ENCODE measurements at regions not wholly inside any gene's neighbourhood (a gene's known extent, or its start where the extent isn't known, plus 50 kb on each side); places are given as distances from the start of the nearest gene placed in this dataset.

GRCh38 chr11:109155291-109155690 is 266.7 kb upstream of the C11orf87 start:
- H3K27me3 Mint-ChIP-seq (ENCODE audit: low read depth), result no peaks in the 10 kb centered on the region
- H3K9me3 Mint-ChIP-seq, result peaks cover 2% of the 10 kb centered on the region
- H3K27ac Mint-ChIP-seq, result no peak overlapping the region
- no peak for DNase-seq
- CTCF ChIA-PET, result no interaction called here
- H3K36me3 Mint-ChIP-seq (ENCODE audit: low read depth), result no peaks in the 10 kb centered on the region
- H3K4me1 Mint-ChIP-seq (ENCODE audit: low read depth), result no peaks in the 10 kb centered on the region
- intact Hi-C loops (cut with micrococcal nuclease), result no loop called here
- H3K4me3 Mint-ChIP-seq, result no peak overlapping the region

- Mint-ChIP-seq H3K4me3 (no peak overlapping the region), H3K27me3 (ENCODE audit: low read depth) (no peaks in the 10 kb centered on the region), H3K36me3 (ENCODE audit: low read depth) (no peaks in the 10 kb centered on the region), H3K4me1 (ENCODE audit: low read depth) (no peaks in the 10 kb centered on the region), H3K27ac (no peak overlapping the region), H3K9me3 (peaks cover 2% of the 10 kb centered on the region)
- DNase-seq, result no peak
- intact Hi-C loops (cut with micrococcal nuclease), result no loop called here
- CTCF ChIA-PET, result no interaction called here
These were observed 257.0 kb upstream of the C11orf87 start for GRCh38 chr11:109165035-109165434.

- Mint-ChIP-seq H3K27me3 (ENCODE audit: low read depth) (no peaks in the 10 kb centered on the region), H3K4me3 (no peak overlapping the region), H3K4me1 (ENCODE audit: low read depth) (no peaks in the 10 kb centered on the region), H3K36me3 (ENCODE audit: low read depth) (no peaks in the 10 kb centered on the region), H3K27ac (no peak overlapping the region), H3K9me3 (no peaks in the 10 kb centered on the region)
- no peak for DNase-seq
- intact Hi-C loops (cut with micrococcal nuclease), result no loop called here
- CTCF ChIA-PET, result interaction anchor here (0.6 kb wide), 1 partner anchor 64 kb away, joined by 3 read pairs; no protein-coding TSS in a partner anchor
These were observed 255.5 kb upstream of the C11orf87 start for GRCh38 chr11:109166441-109166840.

GRCh38 chr11:109173504-109173903 is 248.5 kb upstream of the C11orf87 start:
- no peak for DNase-seq
- Mint-ChIP-seq H3K9me3 (no peaks in the 10 kb centered on the region), H3K4me1 (ENCODE audit: low read depth) (no peaks in the 10 kb centered on the region), H3K4me3 (no peak overlapping the region), H3K36me3 (ENCODE audit: low read depth) (no peaks in the 10 kb centered on the region), H3K27me3 (ENCODE audit: low read depth) (peaks cover 4% of the 10 kb centered on the region), H3K27ac (no peak overlapping the region)
- intact Hi-C loops (cut with micrococcal nuclease), result no loop called here
- CTCF ChIA-PET, result no interaction called here

GRCh38 chr11:109184376-109184775 is 237.6 kb upstream of the C11orf87 start:
- no peak for DNase-seq
- intact Hi-C loops (cut with micrococcal nuclease), result no loop called here
- Mint-ChIP-seq H3K4me1 (ENCODE audit: low read depth) (no peaks in the 10 kb centered on the region), H3K4me3 (no peak overlapping the region), H3K9me3 (peaks cover 15% of the 10 kb centered on the region), H3K27ac (no peak overlapping the region), H3K27me3 (ENCODE audit: low read depth) (no peaks in the 10 kb centered on the region), H3K36me3 (ENCODE audit: low read depth) (no peaks in the 10 kb centered on the region)
- CTCF ChIA-PET, result no interaction called here

- CTCF ChIA-PET, result no interaction called here
- Mint-ChIP-seq H3K9me3 (peaks cover 10% of the 10 kb centered on the region), H3K4me1 (ENCODE audit: low read depth) (no peaks in the 10 kb centered on the region), H3K27ac (no peak overlapping the region), H3K36me3 (ENCODE audit: low read depth) (peaks cover 1% of the 10 kb centered on the region), H3K27me3 (ENCODE audit: low read depth) (no peaks in the 10 kb centered on the region), H3K4me3 (no peak overlapping the region)
- DNase-seq, result no peak
- intact Hi-C loops (cut with micrococcal nuclease), result no loop called here
These were observed 229.1 kb upstream of the C11orf87 start for GRCh38 chr11:109192864-109193263.

GRCh38 chr11:109193880-109194279 is 228.1 kb upstream of the C11orf87 start:
- Mint-ChIP-seq H3K9me3 (peaks cover 7% of the 10 kb centered on the region), H3K27me3 (ENCODE audit: low read depth) (no peaks in the 10 kb centered on the region), H3K27ac (no peak overlapping the region), H3K4me1 (ENCODE audit: low read depth) (no peaks in the 10 kb centered on the region), H3K4me3 (no peak overlapping the region), H3K36me3 (ENCODE audit: low read depth) (peaks cover 1% of the 10 kb centered on the region)
- DNase-seq, result no peak
- intact Hi-C loops (cut with micrococcal nuclease), result no loop called here
- CTCF ChIA-PET, result no interaction called here

- H3K27me3 Mint-ChIP-seq (ENCODE audit: low read depth), result no peaks in the 10 kb centered on the region
- no peak for DNase-seq
- intact Hi-C loops (cut with micrococcal nuclease), result no loop called here
- H3K4me3 Mint-ChIP-seq, result no peak overlapping the region
- H3K4me1 Mint-ChIP-seq (ENCODE audit: low read depth), result no peaks in the 10 kb centered on the region
- H3K9me3 Mint-ChIP-seq, result peaks cover 7% of the 10 kb centered on the region
- H3K36me3 Mint-ChIP-seq (ENCODE audit: low read depth), result no peaks in the 10 kb centered on the region
- H3K27ac Mint-ChIP-seq, result no peak overlapping the region
- CTCF ChIA-PET, result no interaction called here
These were observed 226.0 kb upstream of the C11orf87 start for GRCh38 chr11:109196016-109196415.

- no peak for DNase-seq
- H3K4me3 Mint-ChIP-seq, result no peak overlapping the region
- CTCF ChIA-PET, result no interaction called here
These were observed 224.3 kb upstream of the C11orf87 start for GRCh38 chr11:109197656-109198055.

GRCh38 chr11:109203176-109203575 is 218.8 kb upstream of the C11orf87 start:
- Mint-ChIP-seq H3K9me3 (peaks cover 9% of the 10 kb centered on the region), H3K27me3 (ENCODE audit: low read depth) (no peaks in the 10 kb centered on the region), H3K4me3 (no peak overlapping the region), H3K36me3 (ENCODE audit: low read depth) (no peaks in the 10 kb centered on the region), H3K27ac (no peak overlapping the region), H3K4me1 (ENCODE audit: low read depth) (no peaks in the 10 kb centered on the region)
- no peak for DNase-seq
- intact Hi-C loops (cut with micrococcal nuclease), result no loop called here
- CTCF ChIA-PET, result no interaction called here

More at GRCh38 chr11:109197656-109198055, 224.3 kb upstream of the C11orf87 start:
- H3K27ac Mint-ChIP-seq, result no peak overlapping the region
- H3K9me3 Mint-ChIP-seq, result no peaks in the 10 kb centered on the region
- H3K27me3 Mint-ChIP-seq (ENCODE audit: low read depth), result no peaks in the 10 kb centered on the region
- no peaks in the 10 kb centered on the region for H3K36me3 Mint-ChIP-seq (ENCODE audit: low read depth)
- H3K4me1 Mint-ChIP-seq (ENCODE audit: low read depth), result no peaks in the 10 kb centered on the region
- intact Hi-C loops (cut with micrococcal nuclease), result no loop called here

GRCh38 chr11:109205312-109205711 is 216.7 kb upstream of the C11orf87 start:
- Mint-ChIP-seq H3K9me3 (peaks cover 9% of the 10 kb centered on the region), H3K27ac (no peak overlapping the region), H3K36me3 (ENCODE audit: low read depth) (no peaks in the 10 kb centered on the region), H3K4me3 (no peak overlapping the region), H3K4me1 (ENCODE audit: low read depth) (no peaks in the 10 kb centered on the region), H3K27me3 (ENCODE audit: low read depth) (no peaks in the 10 kb centered on the region)
- no peak for DNase-seq
- intact Hi-C loops (cut with micrococcal nuclease), result no loop called here
- CTCF ChIA-PET, result interaction anchor here (0.6 kb wide), 1 partner anchor 117 kb away, joined by 5 read pairs; no protein-coding TSS in a partner anchor

GRCh38 chr11:109208121-109208520 is 213.9 kb upstream of the C11orf87 start:
- Mint-ChIP-seq H3K27me3 (ENCODE audit: low read depth) (no peaks in the 10 kb centered on the region), H3K4me3 (no peak overlapping the region), H3K9me3 (peaks cover 9% of the 10 kb centered on the region), H3K4me1 (ENCODE audit: low read depth) (no peaks in the 10 kb centered on the region), H3K36me3 (ENCODE audit: low read depth) (no peaks in the 10 kb centered on the region), H3K27ac (no peak overlapping the region)
- no peak for DNase-seq
- CTCF ChIA-PET, result no interaction called here
- intact Hi-C loops (cut with micrococcal nuclease), result no loop called here

GRCh38 chr11:109209572-109209971 is 212.4 kb upstream of the C11orf87 start:
- CTCF ChIA-PET, result no interaction called here
- intact Hi-C loops (cut with micrococcal nuclease), result no loop called here
- no peak for DNase-seq
- H3K9me3 Mint-ChIP-seq, result peaks cover 9% of the 10 kb centered on the region
- no peak overlapping the region for H3K4me3 Mint-ChIP-seq
- H3K36me3 Mint-ChIP-seq (ENCODE audit: low read depth), result no peaks in the 10 kb centered on the region
- no peaks in the 10 kb centered on the region for H3K4me1 Mint-ChIP-seq (ENCODE audit: low read depth)
- no peak overlapping the region for H3K27ac Mint-ChIP-seq
- no peaks in the 10 kb centered on the region for H3K27me3 Mint-ChIP-seq (ENCODE audit: low read depth)

- intact Hi-C loops (cut with micrococcal nuclease), result no loop called here
- H3K9me3 Mint-ChIP-seq, result peaks cover 6% of the 10 kb centered on the region
- H3K27ac Mint-ChIP-seq, result no peak overlapping the region
- DNase-seq, result no peak
- no peak overlapping the region for H3K4me3 Mint-ChIP-seq
- no peaks in the 10 kb centered on the region for H3K27me3 Mint-ChIP-seq (ENCODE audit: low read depth)
- no peaks in the 10 kb centered on the region for H3K4me1 Mint-ChIP-seq (ENCODE audit: low read depth)
- no peaks in the 10 kb centered on the region for H3K36me3 Mint-ChIP-seq (ENCODE audit: low read depth)
- CTCF ChIA-PET, result no interaction called here
These were observed 200.8 kb upstream of the C11orf87 start for GRCh38 chr11:109221190-109221589.
